GM12878 (cell line): ENCODE measurements at regions not wholly inside any gene's neighbourhood (a gene's known extent, or its start where the extent isn't known, plus 50 kb on each side); places are given as distances from the start of the nearest gene placed in this dataset.

Experiments
- ATAC-seq: fragments of 200-7000 bp; cut with Tn5 transposase; 3 replicates; pipeline ENCODE4 v1.9.1; 2020; ENCODE audit warnings: mild to moderate bottlenecking, moderate library complexity
- BruUV-seq: library from RNA; stranded (reverse); fragments of 400-500 nt; replicated peaks from 2 replicates; lab custom pipeline; 2021; lab: Mats Ljungman, UMichigan
- CTCF ChIA-PET: fragments of 300-600 bp; sonication (Branson Sonifier 250); formaldehyde crosslinking; extraction: SDS; loops from one replicate; lab custom pipeline; 2021; ENCODE audit warnings: inconsistent platforms; lab: Yijun Ruan, JAX
- POLR2A ChIA-PET: fragments of 350-600 bp; formaldehyde crosslinking; extraction: SDS; loops from one replicate; lab custom pipeline; 2021; ENCODE audit warnings: inconsistent platforms; lab: Charles Lee
- RAD21 ChIA-PET: fragments of 300-600 bp; sonication (Branson Sonifier 250); formaldehyde crosslinking; loops from one replicate; lab custom pipeline; 2023; ENCODE audit warnings: antibody characterized with exemption; ENCODE audit not compliant: unreplicated experiment; lab: Charles Lee
- SMC1A ChIA-PET: fragments of 300-600 bp; sonication (Branson Sonifier 250); formaldehyde crosslinking; loops from one replicate; lab custom pipeline; 2023; ENCODE audit not compliant: unreplicated experiment, uncharacterized antibody; lab: Charles Lee
- DNase-seq: peaks from one replicate; pipeline ENCODE4 v3.0.0-alpha.2; 2011; ENCODE audit warnings: low read depth, low spot score
- FAIRE-seq: peaks from 3 replicates; lab custom pipeline; 2011; peaks lifted over from hg19 to GRCh38; lab: Jason Lieb, UNC
- H2AFZ ChIP-seq: 2 replicates; pipeline ENCODE4 v1.6.0; 2011; ENCODE audit warnings: low read depth, low read length, control low read depth; ENCODE audit not compliant: control insufficient read depth
- H3K27ac ChIP-seq: 2 replicates; pipeline ENCODE4 v1.5.1; 2011; ENCODE audit warnings: control low read depth; ENCODE audit not compliant: control insufficient read depth, insufficient read depth
- H3K27me3 ChIP-seq, 2 experiments: replicated peaks in 1 of 2; 2 replicates each; pipeline versions ENCODE4 v1.6.0 to v1.6.1; 2011; ENCODE audit warnings: low read length in 1 of 2; ENCODE audit not compliant: control insufficient read depth in 2 of 2, insufficient read depth in 2 of 2
- H3K36me3 ChIP-seq, 2 experiments: 2 replicates each; pipeline ENCODE4 v1.5.1; 2011; ENCODE audit warnings: low read length in 1 of 2; ENCODE audit not compliant: control insufficient read depth in 2 of 2, insufficient read depth in 2 of 2
- H3K4me1 ChIP-seq: 2 replicates; pipeline ENCODE4 v1.6.1; 2011; ENCODE audit warnings: mild to moderate bottlenecking, low read length, moderate library complexity, mixed read lengths; ENCODE audit not compliant: control insufficient read depth, insufficient read depth
- H3K4me2 ChIP-seq: 2 replicates; pipeline ENCODE4 v1.6.0; 2011; ENCODE audit warnings: control low read depth; ENCODE audit not compliant: control insufficient read depth, insufficient read depth
- H3K4me3 ChIP-seq: fragments of 200-600 bp; sonication (generic); 2 replicates; pipeline ENCODE4 v1.5.1; 2016
- H3K79me2 ChIP-seq: 2 replicates; pipeline ENCODE4 v1.6.0; 2011; ENCODE audit warnings: low read length; ENCODE audit not compliant: control insufficient read depth, insufficient read depth
- H3K9ac ChIP-seq: 2 replicates; pipeline ENCODE4 v1.8.0; 2011; ENCODE audit warnings: low read length, control low read depth, mixed read lengths; ENCODE audit not compliant: control insufficient read depth, insufficient read depth
- H3K9me3 ChIP-seq: replicated peaks from 3 replicates; pipeline ENCODE4 v1.5.1; 2011; ENCODE audit warnings: mild to moderate bottlenecking, low read length; ENCODE audit not compliant: control insufficient read depth, insufficient read depth
- H4K20me1 ChIP-seq: 2 replicates; pipeline ENCODE4 v1.6.0; 2011; ENCODE audit not compliant: control insufficient read depth, insufficient read depth
- BACH1 ChIP-seq: fragments of 450-650 bp; IDR thresholded peaks from 2 replicates; pipeline ENCODE4 v1.6.1; 2017; ENCODE audit warnings: mild to moderate bottlenecking, borderline replicate concordance
- CBX3 ChIP-seq: fragments of 200-600 bp; sonication (generic); IDR thresholded peaks from 2 replicates; pipeline ENCODE4 v1.6.1; 2016; ENCODE audit warnings: low read depth, borderline replicate concordance
- CBX5 ChIP-seq: sonication (generic); IDR thresholded peaks from 2 replicates; pipeline ENCODE4 v1.6.1; 2016; ENCODE audit warnings: low read depth, moderate library complexity, mild to moderate bottlenecking, inconsistent platforms
- CHD1 ChIP-seq: IDR thresholded peaks from 2 replicates; pipeline ENCODE4 v1.6.1; 2012; ENCODE audit warnings: low read depth, low read length, improper control_type of control experiment
- EZH2 ChIP-seq: IDR thresholded peaks from 2 replicates; pipeline ENCODE4 v1.6.1; 2012; ENCODE audit warnings: low read depth, mild to moderate bottlenecking, control low read depth, inconsistent platforms, low read length, borderline replicate concordance; ENCODE audit not compliant: control insufficient read depth
- FOXK2 ChIP-seq: fragments of 450-650 bp; IDR thresholded peaks from 2 replicates; pipeline ENCODE4 v1.6.1; 2017; ENCODE audit warnings: mild to moderate bottlenecking, moderate library complexity
- IKZF1 ChIP-seq: fragments of 450-650 bp; conservative IDR thresholded peaks from 2 replicates; pipeline ENCODE4 v1.6.1; 2017; ENCODE audit warnings: antibody characterized with exemption, mild to moderate bottlenecking
- NRF1 ChIP-seq: conservative IDR thresholded peaks from 2 replicates; pipeline ENCODE4 v1.6.1; 2011; ENCODE audit warnings: mild to moderate bottlenecking, low read depth, low read length, improper control_type of control experiment
- WGBS: methylation state at CpG from one replicate; pipeline ENCODE4 v1.1.6; 2016; ENCODE audit warnings: low lambda C conversion rate; ENCODE audit not compliant: insufficient replicate concordance, insufficient coverage; ENCODE audit errors: missing lambda C conversion rate; 5-methylcytosine and 5-hydroxymethylcytosine counted together
- in situ Hi-C: fragments of 300-500 bp; cut with MboI; formaldehyde crosslinking; loops from 9 replicates; pipeline ENCODE4 v1.14.3; 2018; ENCODE audit warnings: mixed read lengths
- intact Hi-C: fragments of 100-400 bp; cut with micrococcal nuclease; formaldehyde crosslinking; loops from one replicate; pipeline ENCODE4 v1.14.2; 2022; ENCODE audit not compliant: unreplicated experiment
- TF ChIP-seq, protein P1 (sequence below): IDR thresholded peaks from 2 replicates; pipeline ENCODE4 v1.6.1; 2012; ENCODE audit warnings: low read depth, low read length, improper control_type of control experiment
- TF ChIP-seq, protein P2 (sequence below): fragments of 450-650 bp; IDR thresholded peaks from 2 replicates; pipeline ENCODE4 v1.6.1; 2018; ENCODE audit warnings: mild to moderate bottlenecking, low read depth, moderate library complexity; ENCODE audit not compliant: partially characterized antibody

DNA sequence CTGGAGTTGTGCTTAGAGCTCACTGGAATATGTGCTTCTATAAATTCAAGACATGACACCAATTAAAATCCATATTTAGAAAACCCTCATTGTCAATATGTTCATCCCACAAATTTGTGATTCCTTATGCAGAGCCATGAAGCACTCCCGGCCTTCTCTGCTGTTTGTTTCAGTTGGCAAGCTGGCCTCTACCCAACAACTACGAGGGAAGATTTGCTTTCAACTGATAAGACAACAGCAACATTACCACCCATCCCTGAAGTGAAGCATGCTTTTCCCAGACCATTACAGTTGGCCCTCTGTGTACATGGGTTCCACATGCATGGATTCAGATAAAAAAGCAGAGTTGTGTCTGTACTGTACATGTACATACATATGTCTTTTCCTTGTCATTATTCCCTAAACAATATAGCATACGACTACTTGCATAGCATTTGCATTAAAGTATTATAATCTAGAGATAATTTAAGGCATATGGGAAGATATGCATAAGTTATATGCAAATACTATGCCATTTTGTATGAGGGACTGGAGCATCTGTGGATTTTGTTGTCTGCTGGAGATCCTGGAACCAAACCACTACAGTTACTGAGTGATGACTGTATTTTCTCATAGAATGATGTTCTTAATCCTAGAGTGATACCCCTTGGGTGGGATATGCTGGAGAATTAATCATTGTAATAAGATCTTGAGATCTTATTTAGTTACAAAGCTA, 77.6 kb upstream of the MC2R start:
- Histone ChIP-seq H3K36me3 (no peaks in the 10 kb centered on the region), H4K20me1 (no peaks in the 10 kb centered on the region), H3K27me3 (no peaks in the 10 kb centered on the region), H3K4me3 (no peak overlapping the region), H3K9me3 (no peaks in the 10 kb centered on the region), H3K4me1 (no peaks in the 10 kb centered on the region), H3K27ac (no peak overlapping the region), H2AFZ (no peak overlapping the region), H3K79me2 (no peaks in the 10 kb centered on the region), H3K9ac (no peak overlapping the region), H3K4me2 (no peak overlapping the region)
- RAD21 ChIA-PET, result no interaction called here
- ATAC-seq, result no peak
- FAIRE-seq, result no peak
- CTCF ChIA-PET, result interaction anchor here (0.5 to 0.7 kb wide), 2 partner anchors 12 to 30 kb away, joined by 3 to 4 read pairs; no protein-coding TSS in a partner anchor
- intact Hi-C loops (no loop called here), in situ Hi-C loops (no loop called here)
- SMC1A ChIA-PET, result no interaction called here
- DNase-seq, result no peak
- TF ChIP-seq, protein P1, sequence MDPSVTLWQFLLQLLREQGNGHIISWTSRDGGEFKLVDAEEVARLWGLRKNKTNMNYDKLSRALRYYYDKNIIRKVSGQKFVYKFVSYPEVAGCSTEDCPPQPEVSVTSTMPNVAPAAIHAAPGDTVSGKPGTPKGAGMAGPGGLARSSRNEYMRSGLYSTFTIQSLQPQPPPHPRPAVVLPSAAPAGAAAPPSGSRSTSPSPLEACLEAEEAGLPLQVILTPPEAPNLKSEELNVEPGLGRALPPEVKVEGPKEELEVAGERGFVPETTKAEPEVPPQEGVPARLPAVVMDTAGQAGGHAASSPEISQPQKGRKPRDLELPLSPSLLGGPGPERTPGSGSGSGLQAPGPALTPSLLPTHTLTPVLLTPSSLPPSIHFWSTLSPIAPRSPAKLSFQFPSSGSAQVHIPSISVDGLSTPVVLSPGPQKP, result no peak
- TF ChIP-seq EZH2 (no peak), CBX3 (no peak), FOXK2 (no peak), CHD1 (no peak), NRF1 (no peak), CBX5 (no peak), BACH1 (no peak), IKZF1 (no peak)
- TF ChIP-seq, protein P2, sequence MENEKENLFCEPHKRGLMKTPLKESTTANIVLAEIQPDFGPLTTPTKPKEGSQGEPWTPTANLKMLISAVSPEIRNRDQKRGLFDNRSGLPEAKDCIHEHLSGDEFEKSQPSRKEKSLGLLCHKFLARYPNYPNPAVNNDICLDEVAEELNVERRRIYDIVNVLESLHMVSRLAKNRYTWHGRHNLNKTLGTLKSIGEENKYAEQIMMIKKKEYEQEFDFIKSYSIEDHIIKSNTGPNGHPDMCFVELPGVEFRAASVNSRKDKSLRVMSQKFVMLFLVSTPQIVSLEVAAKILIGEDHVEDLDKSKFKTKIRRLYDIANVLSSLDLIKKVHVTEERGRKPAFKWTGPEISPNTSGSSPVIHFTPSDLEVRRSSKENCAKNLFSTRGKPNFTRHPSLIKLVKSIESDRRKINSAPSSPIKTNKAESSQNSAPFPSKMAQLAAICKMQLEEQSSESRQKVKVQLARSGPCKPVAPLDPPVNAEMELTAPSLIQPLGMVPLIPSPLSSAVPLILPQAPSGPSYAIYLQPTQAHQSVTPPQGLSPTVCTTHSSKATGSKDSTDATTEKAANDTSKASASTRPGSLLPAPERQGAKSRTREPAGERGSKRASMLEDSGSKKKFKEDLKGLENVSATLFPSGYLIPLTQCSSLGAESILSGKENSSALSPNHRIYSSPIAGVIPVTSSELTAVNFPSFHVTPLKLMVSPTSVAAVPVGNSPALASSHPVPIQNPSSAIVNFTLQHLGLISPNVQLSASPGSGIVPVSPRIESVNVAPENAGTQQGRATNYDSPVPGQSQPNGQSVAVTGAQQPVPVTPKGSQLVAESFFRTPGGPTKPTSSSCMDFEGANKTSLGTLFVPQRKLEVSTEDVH, result no peak
- WGBS, result 27% methylated on average over 3 of the region's 3 CpGs
- BruUV-seq, result no TSS peak
- POLR2A ChIA-PET, result no interaction called here
